Immature natural killer cell (primary cell): ENCODE measurements at regions not wholly inside any gene's neighbourhood (a gene's known extent, or its start where the extent isn't known, plus 50 kb on each side); places are given as distances from the start of the nearest gene placed in this dataset.

Experiments
- DNase-seq, 3 donors: peaks; one replicate each; pipeline ENCODE4 v3.0.0; 2022; ENCODE audit warnings: mixed read lengths in 1 of 3
- H3K27ac Mint-ChIP-seq, 6 donors: one replicate each; pipeline ENCODE4 v1.8.0; 2020; ENCODE audit warnings: mixed read lengths in 6 of 6, mild to moderate bottlenecking in 5 of 6, inconsistent platforms in 4 of 6, moderate library complexity in 3 of 6
- H3K27me3 Mint-ChIP-seq, 3 donors: one replicate each; pipeline ENCODE4 v1.8.0; 2020 to 2021; ENCODE audit warnings: low read depth in 3 of 3, mild to moderate bottlenecking in 3 of 3, mixed read lengths in 3 of 3, moderate library complexity in 3 of 3, inconsistent platforms in 1 of 3
- H3K36me3 Mint-ChIP-seq, 3 donors: one replicate each; pipeline ENCODE4 v1.8.0; 2020; ENCODE audit warnings: mixed read lengths in 3 of 3, inconsistent platforms in 2 of 3, mild to moderate bottlenecking in 2 of 3
- H3K4me1 Mint-ChIP-seq, 2 donors: one replicate each; pipeline ENCODE4 v1.8.0; 2020; ENCODE audit warnings: inconsistent platforms in 2 of 2, mild to moderate bottlenecking in 2 of 2, mixed read lengths in 2 of 2, moderate library complexity in 1 of 2
- H3K4me3 Mint-ChIP-seq, 5 donors: one replicate each; pipeline ENCODE4 v1.8.0; 2020; ENCODE audit warnings: mild to moderate bottlenecking in 5 of 5, mixed read lengths in 5 of 5, inconsistent platforms in 3 of 5, moderate library complexity in 3 of 5
- H3K9me3 Mint-ChIP-seq, 6 donors: one replicate each; pipeline ENCODE4 v1.8.0; 2020; ENCODE audit warnings: mild to moderate bottlenecking in 6 of 6, mixed read lengths in 6 of 6, inconsistent platforms in 4 of 6, moderate library complexity in 3 of 6

DNA sequence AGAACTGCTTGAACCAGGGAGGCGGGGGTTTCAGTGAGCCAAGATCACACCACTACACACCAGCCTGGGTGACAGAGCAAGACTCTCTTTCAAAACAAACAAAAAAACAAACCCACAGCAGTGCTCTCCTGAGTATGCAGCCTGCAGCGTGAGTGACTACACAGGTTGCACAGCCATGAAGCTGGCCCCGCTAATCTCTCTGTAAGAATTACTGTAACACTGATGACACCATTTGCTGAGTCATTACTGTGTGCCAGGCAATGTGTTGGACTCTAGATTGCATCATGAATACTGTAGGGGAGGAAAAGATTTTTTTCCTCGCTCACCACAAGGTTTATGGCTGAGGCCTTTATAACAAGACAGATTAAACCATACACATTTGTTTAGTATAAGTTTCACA is 118.6 kb upstream of the ATP8B1 start:
- Mint-ChIP-seq H3K27ac (no peak overlapping the region), H3K36me3 (no peaks in the 10 kb centered on the region), H3K4me3 (no peak overlapping the region), H3K9me3 (no peaks in the 10 kb centered on the region), H3K27me3 (peaks cover 0 to 4% (median 3%) of the 10 kb centered on the region in 3 donors), H3K4me1 (peaks cover under 1 to 5% of the 10 kb centered on the region in 2 donors)
- no peak for DNase-seq

- Mint-ChIP-seq H3K4me1 (peaks cover 9 to 15% of the 10 kb centered on the region in 2 donors), H3K27ac (no peak overlapping the region), H3K9me3 (no peaks in the 10 kb centered on the region), H3K4me3 (no peak overlapping the region), H3K36me3 (no peaks in the 10 kb centered on the region), H3K27me3 (peaks cover 0 to 4% (median 3%) of the 10 kb centered on the region in 3 donors)
- no peak for DNase-seq
Measured at GRCh38 chr18:57920036-57920435, 116.9 kb upstream of the ATP8B1 start.

DNA sequence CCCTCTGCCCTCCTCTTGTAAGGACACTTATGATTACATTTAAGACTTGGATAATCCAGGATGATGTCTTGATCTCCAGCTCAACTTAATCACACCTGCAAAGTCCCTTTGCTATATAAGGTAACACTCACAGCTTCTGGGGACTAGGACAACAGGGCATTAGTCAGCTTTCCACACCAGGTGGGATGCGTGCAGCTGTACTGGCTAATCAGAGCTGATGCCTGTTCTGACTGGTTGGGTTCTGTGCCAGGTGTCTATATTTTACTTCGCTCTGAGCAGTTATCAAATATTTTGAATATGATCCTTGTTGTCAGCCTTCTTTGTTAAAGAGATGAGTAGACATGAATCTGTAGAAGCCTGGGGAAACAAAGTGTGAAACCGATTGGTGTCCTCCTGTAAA is 115.5 kb upstream of the ATP8B1 start:
- Mint-ChIP-seq H3K9me3 (no peaks in the 10 kb centered on the region), H3K27me3 (peaks cover 0 to 4% (median 1%) of the 10 kb centered on the region in 3 donors), H3K27ac (no peak overlapping the region), H3K4me1 (peaks cover 9 to 15% of the 10 kb centered on the region in 2 donors), H3K4me3 (no peak overlapping the region), H3K36me3 (no peaks in the 10 kb centered on the region)
- DNase-seq: no peak

GRCh38 chr18:57916684-57917083 is 113.6 kb upstream of the ATP8B1 start:
- Mint-ChIP-seq H3K27me3 (peaks cover 0 to 2% (median 1%) of the 10 kb centered on the region in 3 donors), H3K4me3 (no peak overlapping the region), H3K27ac (no peak overlapping the region)

GRCh38 chr18:57915865-57916582 is 112.9 kb upstream of the ATP8B1 start:
- Mint-ChIP-seq H3K4me3 (no peak overlapping the region), H3K27me3 (no peaks in the 10 kb centered on the region)

More at GRCh38 chr18:57916684-57917083, 113.6 kb upstream of the ATP8B1 start:
- H3K4me1 Mint-ChIP-seq: peaks cover 9 to 15% of the 10 kb centered on the region in 2 donors
- H3K9me3 Mint-ChIP-seq: no peaks in the 10 kb centered on the region
- H3K36me3 Mint-ChIP-seq: no peaks in the 10 kb centered on the region
- no peak for DNase-seq

GRCh38 chr18:57915248-57915647 is 112.1 kb upstream of the ATP8B1 start:
- no peak for DNase-seq
- Mint-ChIP-seq H3K27me3 (no peaks in the 10 kb centered on the region), H3K36me3 (no peaks in the 10 kb centered on the region), H3K4me3 (no peak overlapping the region), H3K4me1 (peaks cover 9 to 15% of the 10 kb centered on the region in 2 donors), H3K27ac (no peak overlapping the region), H3K9me3 (no peaks in the 10 kb centered on the region)

More at GRCh38 chr18:57915865-57916582, 112.9 kb upstream of the ATP8B1 start:
- Mint-ChIP-seq H3K36me3 (no peaks in the 10 kb centered on the region), H3K27ac (no peak overlapping the region), H3K9me3 (no peaks in the 10 kb centered on the region), H3K4me1 (peaks cover 9 to 15% of the 10 kb centered on the region in 2 donors)
- DNase-seq: no peak

DNA sequence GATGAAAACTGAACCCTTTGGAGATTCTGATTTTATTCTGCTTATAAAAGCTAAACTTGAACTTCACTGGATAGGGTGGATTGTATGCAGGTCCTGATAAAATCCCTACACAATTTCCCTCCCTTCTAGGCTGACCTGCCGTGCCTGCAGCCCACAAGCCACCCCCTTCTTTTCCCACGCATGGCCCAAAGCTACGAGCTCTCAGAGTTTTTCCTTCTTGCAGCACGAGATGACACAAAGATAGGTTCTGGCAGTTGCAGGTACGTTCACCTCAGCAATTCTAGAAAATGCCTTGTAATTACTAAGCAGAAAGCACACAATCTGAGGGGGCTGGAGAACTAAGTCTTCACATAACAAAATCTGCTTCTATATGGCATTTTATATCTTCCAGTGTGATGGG is 110.6 kb upstream of the ATP8B1 start:
- peaks cover 9 to 15% of the 10 kb centered on the region in 2 donors for H3K4me1 Mint-ChIP-seq
- H3K36me3 Mint-ChIP-seq: no peaks in the 10 kb centered on the region
- peaks cover 0 to 2% (median 0%) of the 10 kb centered on the region in 3 donors for H3K27me3 Mint-ChIP-seq
- H3K9me3 Mint-ChIP-seq: no peaks in the 10 kb centered on the region
- H3K27ac Mint-ChIP-seq: no peak overlapping the region
- no peak overlapping the region for H3K4me3 Mint-ChIP-seq
- DNase-seq: no peak

DNA sequence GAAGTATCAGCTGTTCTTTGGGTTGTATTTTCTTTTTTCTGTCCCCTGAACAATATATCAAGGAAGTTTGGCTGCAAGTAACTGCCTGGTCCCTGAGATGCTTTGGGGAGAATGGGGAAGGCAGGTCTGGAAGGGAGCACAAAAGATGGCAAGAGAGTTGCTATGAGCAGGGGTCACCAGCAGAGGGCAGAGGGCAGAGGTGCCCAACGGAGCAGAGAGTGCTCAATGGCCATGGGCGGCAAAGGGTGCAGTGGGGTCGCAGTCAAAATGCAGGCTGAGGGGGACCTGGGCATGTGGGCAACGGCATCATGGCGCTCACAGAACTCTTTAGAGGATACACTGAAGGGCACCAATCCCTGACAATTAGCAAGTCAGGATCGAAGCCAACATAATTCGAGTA is 107.7 kb upstream of the ATP8B1 start:
- Mint-ChIP-seq H3K9me3 (no peaks in the 10 kb centered on the region), H3K27ac (no peak overlapping the region), H3K27me3 (peaks cover 0 to 5% (median 2%) of the 10 kb centered on the region in 3 donors), H3K4me3 (no peak overlapping the region), H3K4me1 (peaks cover under 1 to 1% of the 10 kb centered on the region in 2 donors), H3K36me3 (no peaks in the 10 kb centered on the region)
- no peak for DNase-seq

DNA sequence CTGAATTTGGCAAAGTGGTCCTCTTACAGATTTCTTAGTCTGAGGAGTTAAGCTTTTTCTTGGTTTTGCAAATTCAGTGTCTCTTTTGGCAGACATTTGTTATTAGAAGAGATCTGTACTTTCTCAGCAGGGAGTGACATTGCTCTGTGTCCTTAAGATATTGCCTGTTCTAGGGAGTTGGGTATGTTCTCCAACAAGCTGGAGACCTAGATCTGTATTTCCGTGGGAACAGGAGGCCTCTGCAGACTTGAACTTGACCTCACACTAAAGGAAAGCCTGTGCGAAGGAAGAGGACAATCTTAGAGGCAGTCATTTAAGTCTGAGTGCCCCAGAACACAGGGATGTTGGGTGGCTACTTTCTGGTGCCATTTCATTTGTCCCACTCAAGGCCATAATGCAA is 107.0 kb upstream of the ATP8B1 start:
- DNase-seq: no peak
- H3K36me3 Mint-ChIP-seq: no peaks in the 10 kb centered on the region
- no peak overlapping the region for H3K4me3 Mint-ChIP-seq
- H3K27me3 Mint-ChIP-seq: peaks cover 0 to 6% (median 2%) of the 10 kb centered on the region in 3 donors
- H3K27ac Mint-ChIP-seq: no peak overlapping the region
- H3K9me3 Mint-ChIP-seq: no peaks in the 10 kb centered on the region
- H3K4me1 Mint-ChIP-seq: no peaks in the 10 kb centered on the region

GRCh38 chr18:57909620-57910019 is 106.5 kb upstream of the ATP8B1 start:
- Mint-ChIP-seq H3K4me1 (no peaks in the 10 kb centered on the region), H3K27ac (no peak overlapping the region), H3K27me3 (peaks cover 0 to 6% (median 2%) of the 10 kb centered on the region in 3 donors), H3K36me3 (no peaks in the 10 kb centered on the region), H3K9me3 (no peaks in the 10 kb centered on the region), H3K4me3 (no peak overlapping the region)
- no peak for DNase-seq

- Mint-ChIP-seq H3K36me3 (no peaks in the 10 kb centered on the region), H3K27me3 (peaks cover 0 to 6% (median 2%) of the 10 kb centered on the region in 3 donors)
Measured at GRCh38 chr18:57908092-57908491, 105.0 kb upstream of the ATP8B1 start.

GRCh38 chr18:57907550-57907949 is 104.4 kb upstream of the ATP8B1 start:
- Mint-ChIP-seq H3K4me3 (no peak overlapping the region), H3K36me3 (no peaks in the 10 kb centered on the region), H3K27me3 (peaks cover 0 to 6% (median 2%) of the 10 kb centered on the region in 3 donors), H3K9me3 (no peaks in the 10 kb centered on the region), H3K4me1 (no peaks in the 10 kb centered on the region), H3K27ac (no peak overlapping the region)
- no peak for DNase-seq

More at GRCh38 chr18:57908092-57908491, 105.0 kb upstream of the ATP8B1 start:
- Mint-ChIP-seq H3K4me1 (no peaks in the 10 kb centered on the region), H3K4me3 (no peak overlapping the region), H3K9me3 (no peaks in the 10 kb centered on the region), H3K27ac (no peak overlapping the region)
- DNase-seq: no peak

- DNase-seq: no peak
- Mint-ChIP-seq H3K27ac (no peak overlapping the region), H3K9me3 (no peaks in the 10 kb centered on the region), H3K4me3 (no peak overlapping the region), H3K4me1 (no peaks in the 10 kb centered on the region), H3K27me3 (peaks cover 0 to 6% (median 2%) of the 10 kb centered on the region in 3 donors), H3K36me3 (no peaks in the 10 kb centered on the region)
Measured at GRCh38 chr18:57906852-57907251, 103.7 kb upstream of the ATP8B1 start.

- no peaks in the 10 kb centered on the region for H3K36me3 Mint-ChIP-seq
- no peak overlapping the region for H3K4me3 Mint-ChIP-seq
- no peaks in the 10 kb centered on the region for H3K9me3 Mint-ChIP-seq
- no peak overlapping the region for H3K27ac Mint-ChIP-seq
- peaks cover 0 to 6% (median 0%) of the 10 kb centered on the region in 3 donors for H3K27me3 Mint-ChIP-seq
- no peak for DNase-seq
- H3K4me1 Mint-ChIP-seq: no peaks in the 10 kb centered on the region
Measured at GRCh38 chr18:57904535-57904934, 101.4 kb upstream of the ATP8B1 start.

DNA sequence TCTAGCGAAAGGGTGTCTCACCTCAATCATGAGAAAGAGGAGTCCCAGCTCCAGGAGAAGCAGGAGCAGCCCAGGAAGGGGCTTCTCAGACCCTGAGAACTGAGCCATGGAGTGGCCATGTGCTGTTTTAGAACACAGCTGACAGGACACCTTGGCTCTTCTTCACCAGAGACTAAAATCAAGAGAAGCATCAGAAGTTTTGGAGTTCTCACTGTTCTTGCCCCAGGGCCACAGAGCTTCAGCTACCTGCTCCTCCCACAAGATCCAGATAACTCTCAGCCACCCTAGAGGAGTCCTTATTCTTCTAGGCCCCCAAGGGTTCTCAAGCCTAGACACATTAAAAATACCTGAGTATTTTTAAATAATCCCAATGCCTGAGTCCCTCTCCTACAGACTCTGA is 99.6 kb upstream of the ATP8B1 start:
- Mint-ChIP-seq H3K27me3 (peaks cover 0 to 11% (median 0%) of the 10 kb centered on the region in 3 donors), H3K36me3 (no peaks in the 10 kb centered on the region), H3K27ac (no peak overlapping the region), H3K4me3 (no peak overlapping the region), H3K4me1 (no peaks in the 10 kb centered on the region), H3K9me3 (no peaks in the 10 kb centered on the region)
- no peak for DNase-seq
